WERI-Rb-1 (cell line): ENCODE measurements at regions not wholly inside any gene's neighbourhood (a gene's known extent, or its start where the extent isn't known, plus 50 kb on each side); places are given as distances from the start of the nearest gene placed in this dataset.

Source experiments
- DNase-seq: peaks from one replicate; pipeline ENCODE4 v3.0.0-alpha.2; 2020
- H3K27ac ChIP-seq: fragments of 250-450 bp; sonication (Bioruptor Pico); 2 replicates; pipeline ENCODE4 v1.5.1; 2020; ENCODE audit warnings: mild to moderate bottlenecking, moderate library complexity
- H3K27me3 ChIP-seq: fragments of 250-450 bp; sonication (Bioruptor Pico); 2 replicates; pipeline ENCODE4 v1.5.1; 2021; ENCODE audit warnings: mild to moderate bottlenecking, low read depth, moderate library complexity; ENCODE audit not compliant: insufficient read depth, severe bottlenecking
- H3K36me3 ChIP-seq: fragments of 250-450 bp; sonication (Bioruptor Pico); 2 replicates; pipeline ENCODE4 v1.5.1; 2020; ENCODE audit warnings: mild to moderate bottlenecking, moderate library complexity
- H3K4me3 ChIP-seq: 2 replicates; pipeline ENCODE4 v1.5.1; 2011; ENCODE audit warnings: low read depth, mild to moderate bottlenecking, control low read depth, low read length
- H3K9me3 ChIP-seq: fragments of 250-450 bp; sonication (Bioruptor Pico); 2 replicates; pipeline ENCODE4 v1.5.1; 2021; ENCODE audit warnings: mild to moderate bottlenecking, moderate library complexity; ENCODE audit not compliant: severe bottlenecking
- TF ChIP-seq, protein P1 (sequence below): IDR thresholded peaks from 2 replicates; pipeline ENCODE4 v1.5.1; 2011; ENCODE audit warnings: low read depth, mild to moderate bottlenecking, control low read depth, inconsistent platforms, low read length

DNA sequence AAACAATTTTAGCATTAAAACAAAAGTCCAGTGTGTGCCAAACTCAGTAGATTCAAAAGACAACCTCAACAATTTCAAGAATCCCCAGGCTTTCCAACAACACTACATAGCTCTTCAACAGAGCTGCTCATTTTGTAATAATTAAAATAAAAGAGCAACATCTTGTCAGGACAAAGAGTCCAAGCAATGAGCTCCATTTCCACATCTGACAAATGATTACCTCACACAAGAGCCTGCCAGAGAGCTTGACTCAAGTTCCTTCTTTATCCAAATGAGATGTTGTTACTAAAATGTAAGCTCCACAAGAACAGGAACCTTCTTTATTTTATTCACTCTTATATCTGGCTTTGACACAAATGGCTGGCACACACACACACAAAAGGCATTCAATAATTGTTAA is 449.8 kb downstream of the HACE1 start:
- no peak overlapping the region for H3K27ac ChIP-seq
- H3K36me3 ChIP-seq: no peaks in the 10 kb centered on the region
- no peak overlapping the region for H3K4me3 ChIP-seq
- no peak for DNase-seq
- TF ChIP-seq, protein P1, sequence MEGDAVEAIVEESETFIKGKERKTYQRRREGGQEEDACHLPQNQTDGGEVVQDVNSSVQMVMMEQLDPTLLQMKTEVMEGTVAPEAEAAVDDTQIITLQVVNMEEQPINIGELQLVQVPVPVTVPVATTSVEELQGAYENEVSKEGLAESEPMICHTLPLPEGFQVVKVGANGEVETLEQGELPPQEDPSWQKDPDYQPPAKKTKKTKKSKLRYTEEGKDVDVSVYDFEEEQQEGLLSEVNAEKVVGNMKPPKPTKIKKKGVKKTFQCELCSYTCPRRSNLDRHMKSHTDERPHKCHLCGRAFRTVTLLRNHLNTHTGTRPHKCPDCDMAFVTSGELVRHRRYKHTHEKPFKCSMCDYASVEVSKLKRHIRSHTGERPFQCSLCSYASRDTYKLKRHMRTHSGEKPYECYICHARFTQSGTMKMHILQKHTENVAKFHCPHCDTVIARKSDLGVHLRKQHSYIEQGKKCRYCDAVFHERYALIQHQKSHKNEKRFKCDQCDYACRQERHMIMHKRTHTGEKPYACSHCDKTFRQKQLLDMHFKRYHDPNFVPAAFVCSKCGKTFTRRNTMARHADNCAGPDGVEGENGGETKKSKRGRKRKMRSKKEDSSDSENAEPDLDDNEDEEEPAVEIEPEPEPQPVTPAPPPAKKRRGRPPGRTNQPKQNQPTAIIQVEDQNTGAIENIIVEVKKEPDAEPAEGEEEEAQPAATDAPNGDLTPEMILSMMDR: no peak
- no peaks in the 10 kb centered on the region for H3K27me3 ChIP-seq
- no peaks in the 10 kb centered on the region for H3K9me3 ChIP-seq

DNA sequence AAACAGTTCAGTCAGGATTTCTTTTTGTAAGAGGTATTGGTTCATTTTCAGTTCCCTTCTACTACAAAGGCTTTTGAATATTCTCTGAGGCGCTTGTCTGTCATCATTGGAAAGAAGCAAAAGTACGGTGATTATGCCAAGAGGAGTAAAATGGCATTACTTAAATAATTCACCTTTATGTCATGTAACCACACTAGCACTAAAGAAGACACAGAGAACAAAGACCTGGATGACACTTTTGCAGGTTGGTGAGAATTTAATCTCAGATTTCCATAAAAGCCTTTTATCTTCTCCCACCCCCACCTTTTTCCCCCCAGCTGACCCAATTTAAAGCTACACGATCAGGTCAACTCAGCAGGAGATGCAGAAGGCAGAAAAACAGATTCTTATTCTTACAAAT is 451.8 kb downstream of the HACE1 start:
- Histone ChIP-seq H3K27me3 (no peaks in the 10 kb centered on the region), H3K36me3 (no peaks in the 10 kb centered on the region), H3K9me3 (no peaks in the 10 kb centered on the region), H3K27ac (no peak overlapping the region), H3K4me3 (no peak overlapping the region)
- TF ChIP-seq, protein P1: no peak
- no peak for DNase-seq

DNA sequence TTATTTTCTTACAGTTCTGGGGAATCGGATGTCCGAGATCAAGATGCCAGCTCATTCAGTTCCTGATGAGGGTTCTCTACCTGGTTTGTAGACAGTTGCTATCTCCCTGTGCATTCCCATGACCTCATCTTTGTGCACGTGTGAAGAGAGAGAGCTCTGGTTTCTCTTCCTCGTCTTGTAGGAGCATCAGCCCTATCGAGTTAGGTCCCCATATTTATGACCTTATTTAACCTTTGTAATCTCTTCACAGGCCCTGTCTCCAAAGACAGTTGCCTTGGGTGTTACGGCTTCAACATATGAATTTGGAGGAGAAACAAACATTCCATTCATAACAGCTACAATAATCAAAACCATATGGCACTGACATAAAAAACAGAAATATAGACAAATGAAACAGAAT is 455.3 kb downstream of the HACE1 start:
- Histone ChIP-seq H3K27me3 (no peaks in the 10 kb centered on the region), H3K27ac (no peak overlapping the region), H3K9me3 (no peaks in the 10 kb centered on the region), H3K4me3 (no peak overlapping the region), H3K36me3 (no peaks in the 10 kb centered on the region)
- TF ChIP-seq, protein P1: no peak
- no peak for DNase-seq

DNA sequence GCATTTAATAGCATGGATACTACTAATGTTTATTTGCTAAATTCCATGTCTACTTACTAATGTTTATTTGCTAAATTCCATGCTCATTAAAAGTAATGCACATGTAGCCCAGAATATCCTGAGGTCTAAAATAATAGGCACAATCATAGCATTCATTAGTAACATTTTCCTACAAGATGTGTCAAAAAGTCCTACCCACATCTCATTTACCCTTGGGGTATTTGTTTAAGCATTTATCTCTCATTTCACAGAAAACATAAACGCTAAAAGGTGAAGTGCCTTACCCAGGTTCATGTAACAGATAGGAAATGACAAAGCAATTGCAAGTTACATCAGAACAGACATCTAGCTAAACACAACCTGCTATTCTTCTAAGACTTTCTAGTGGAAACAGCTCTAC is 457.1 kb downstream of the HACE1 start:
- DNase-seq: no peak

DNA sequence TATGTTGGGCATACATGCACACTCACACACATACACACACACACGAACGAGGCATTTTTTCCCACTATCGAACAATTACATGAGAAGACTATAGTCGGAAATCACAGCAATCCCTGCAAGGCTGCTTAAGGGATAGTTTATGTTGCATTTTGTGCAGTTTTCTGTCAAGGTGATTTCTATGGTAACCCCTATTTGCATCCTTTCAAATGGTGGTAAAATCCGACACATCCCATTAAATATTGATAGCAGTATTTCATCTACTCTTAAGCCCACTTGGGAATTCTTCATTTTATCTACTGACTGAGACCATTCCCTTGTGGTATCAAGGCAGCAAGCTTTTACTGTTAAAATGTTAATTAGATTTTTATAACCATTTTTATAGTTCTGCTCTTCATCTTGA is 457.8 kb downstream of the HACE1 start:
- no peak overlapping the region for H3K27ac ChIP-seq
- no peaks in the 10 kb centered on the region for H3K9me3 ChIP-seq
- no peak for DNase-seq
- TF ChIP-seq, protein P1: no peak
- H3K27me3 ChIP-seq: no peaks in the 10 kb centered on the region
- H3K4me3 ChIP-seq: no peak overlapping the region
- H3K36me3 ChIP-seq: no peaks in the 10 kb centered on the region

More for the DNA sequence above, 457.1 kb downstream of the HACE1 start:
- TF ChIP-seq, protein P1: no peak
- Histone ChIP-seq H3K27me3 (no peaks in the 10 kb centered on the region), H3K4me3 (no peak overlapping the region), H3K36me3 (no peaks in the 10 kb centered on the region), H3K27ac (no peak overlapping the region), H3K9me3 (no peaks in the 10 kb centered on the region)

DNA sequence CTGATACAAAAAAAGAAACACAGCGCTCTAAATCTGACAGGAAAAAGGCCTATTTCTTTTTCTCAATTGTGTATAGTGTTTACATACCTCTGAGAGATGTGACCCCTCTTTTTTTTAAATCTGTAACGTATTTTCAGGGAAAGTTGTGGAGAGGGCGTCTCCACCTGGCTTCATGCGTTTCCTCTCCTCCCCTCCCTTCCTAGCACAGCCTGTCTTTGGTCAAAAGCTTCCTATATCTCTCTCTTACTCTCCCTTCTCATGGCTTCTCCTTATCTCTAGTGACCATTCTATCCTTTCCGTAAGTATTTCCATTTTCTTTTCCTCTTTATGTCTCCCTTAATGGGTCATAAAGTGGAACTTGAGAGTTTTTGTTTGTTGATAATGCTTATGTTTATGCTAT is 458.9 kb downstream of the HACE1 start:
- TF ChIP-seq, protein P1: no peak
- Histone ChIP-seq H3K9me3 (no peaks in the 10 kb centered on the region), H3K27ac (no peak overlapping the region), H3K27me3 (no peaks in the 10 kb centered on the region), H3K4me3 (no peak overlapping the region), H3K36me3 (no peaks in the 10 kb centered on the region)
- DNase-seq: no peak
